ENCODE measurements at regions not wholly inside any gene's neighbourhood (a gene's known extent, or its start where the extent isn't known, plus 50 kb on each side); places are given as distances from the start of the nearest gene placed in this dataset.

GRCh38 chr5:167755420-167755819, 536.0 kb upstream of the WWC1 start:
- DNase-seq (no peak), ATAC-seq (no peak)
- no peaks in the 10 kb centered on the region for H3K36me3 ChIP-seq (ENCODE audit: control insufficient read depth, insufficient read depth, low read length)
- no peaks in the 10 kb centered on the region for H3K4me1 Mint-ChIP-seq
- H3K9me3 ChIP-seq (ENCODE audit: control insufficient read depth, insufficient read depth, low read length): no peaks in the 10 kb centered on the region
- no peaks in the 10 kb centered on the region for H3K36me3 Mint-ChIP-seq
- H3K27ac ChIP-seq (ENCODE audit: low read length): no peak overlapping the region
- H3K27ac Mint-ChIP-seq: no peak overlapping the region
- H3K27me3 ChIP-seq (ENCODE audit: control insufficient read depth, insufficient read depth, low read length): no peaks in the 10 kb centered on the region
- H3K4me1 ChIP-seq (ENCODE audit: control insufficient read depth, insufficient read depth, low read length): no peaks in the 10 kb centered on the region
- WGBS (ENCODE audit: insufficient coverage): 80% methylated on average over 2 of the region's 2 CpGs
- no peaks in the 10 kb centered on the region for H3K27me3 Mint-ChIP-seq (ENCODE audit: low read depth in 2 of 2)
- no peak overlapping the region for H3K4me3 Mint-ChIP-seq
- H3K4me3 ChIP-seq (ENCODE audit: low read length): no peak overlapping the region
- H3K9me3 Mint-ChIP-seq: peaks cover 0 to 4% of the 10 kb centered on the region in 2 donors
- TF ChIP-seq CTCF (IDR thresholded peaks at IDR 0.05): no peak
- intact Hi-C loops (cut with micrococcal nuclease): no loop called here

- Histone ChIP-seq H3K27me3 (ENCODE audit: control insufficient read depth, insufficient read depth, low read length) (no peaks in the 10 kb centered on the region), H3K27ac (ENCODE audit: low read length) (no peak overlapping the region), H3K4me3 (ENCODE audit: low read length) (no peak overlapping the region), H3K36me3 (ENCODE audit: control insufficient read depth, insufficient read depth, low read length) (no peaks in the 10 kb centered on the region), H3K9me3 (ENCODE audit: control insufficient read depth, insufficient read depth, low read length) (no peaks in the 10 kb centered on the region), H3K4me1 (ENCODE audit: control insufficient read depth, insufficient read depth, low read length) (no peaks in the 10 kb centered on the region)
- WGBS (ENCODE audit: insufficient coverage): 80% methylated on average over 2 of the region's 2 CpGs
- Mint-ChIP-seq H3K4me3 (no peak overlapping the region), H3K9me3 (peaks cover 0 to 4% of the 10 kb centered on the region in 2 donors), H3K4me1 (no peaks in the 10 kb centered on the region), H3K27me3 (ENCODE audit: low read depth in 2 of 2) (no peaks in the 10 kb centered on the region), H3K36me3 (no peaks in the 10 kb centered on the region), H3K27ac (no peak overlapping the region)
- intact Hi-C loops (cut with micrococcal nuclease): no loop called here
- DNase-seq (no peak), ATAC-seq (no peak)
- no peak for TF ChIP-seq CTCF (IDR thresholded peaks at IDR 0.05)
Measured at GRCh38 chr5:167759057-167759821, 532.2 kb upstream of the WWC1 start.

- 85% methylated on average over 4 of the region's 4 CpGs for WGBS (ENCODE audit: insufficient coverage)
- Histone ChIP-seq H3K4me1 (ENCODE audit: control insufficient read depth, insufficient read depth, low read length) (no peaks in the 10 kb centered on the region), H3K4me3 (ENCODE audit: low read length) (no peak overlapping the region), H3K9me3 (ENCODE audit: control insufficient read depth, insufficient read depth, low read length) (no peaks in the 10 kb centered on the region), H3K36me3 (ENCODE audit: control insufficient read depth, insufficient read depth, low read length) (no peaks in the 10 kb centered on the region), H3K27ac (ENCODE audit: low read length) (no peak overlapping the region), H3K27me3 (ENCODE audit: control insufficient read depth, insufficient read depth, low read length) (no peaks in the 10 kb centered on the region)
- DNase-seq: no peak
- ATAC-seq: no peak
- H3K4me3 Mint-ChIP-seq: no peak overlapping the region
- H3K36me3 Mint-ChIP-seq: no peaks in the 10 kb centered on the region
- peaks cover 0 to 5% of the 10 kb centered on the region in 2 donors for H3K9me3 Mint-ChIP-seq
- intact Hi-C loops (cut with micrococcal nuclease): no loop called here
- TF ChIP-seq CTCF (IDR thresholded peaks at IDR 0.05): no peak
- H3K4me1 Mint-ChIP-seq: no peaks in the 10 kb centered on the region
- no peak overlapping the region for H3K27ac Mint-ChIP-seq
- H3K27me3 Mint-ChIP-seq (ENCODE audit: low read depth in 2 of 2): no peaks in the 10 kb centered on the region
Measured at GRCh38 chr5:167763772-167764171, 527.7 kb upstream of the WWC1 start.

All from natural killer cell (primary cell).